CD1c-positive myeloid dendritic cell (primary cell): ENCODE measurements at regions not wholly inside any gene's neighbourhood (a gene's known extent, or its start where the extent isn't known, plus 50 kb on each side); places are given as distances from the start of the nearest gene placed in this dataset.

Experiments used
- DNase-seq: peaks from one replicate; pipeline ENCODE4 v3.0.0-alpha.2; 2016; ENCODE audit errors: extremely low spot score

- no peak for DNase-seq
Observed at GRCh38 chr15:39115379-39116057, 465.4 kb upstream of the THBS1 start.

- DNase-seq = no peak
Observed at GRCh38 chr15:39118510-39118909, 462.4 kb upstream of the THBS1 start.

- no peak for DNase-seq
Observed at GRCh38 chr15:39124155-39124552, 456.7 kb upstream of the THBS1 start.

- DNase-seq = no peak
Observed at GRCh38 chr15:39124553-39125171, 456.2 kb upstream of the THBS1 start.

GRCh38 chr15:39125226-39125625, 455.7 kb upstream of the THBS1 start:
- no peak for DNase-seq

GRCh38 chr15:39125904-39126303, 455.0 kb upstream of the THBS1 start:
- DNase-seq = peak; percentile 41

- DNase-seq = no peak
Observed at GRCh38 chr15:39127151-39127790, 453.6 kb upstream of the THBS1 start.

GRCh38 chr15:39127925-39128617, 452.8 kb upstream of the THBS1 start:
- no peak for DNase-seq

GRCh38 chr15:39128746-39129145, 452.1 kb upstream of the THBS1 start:
- DNase-seq = no peak

GRCh38 chr15:39130556-39131379, 450.1 kb upstream of the THBS1 start:
- DNase-seq = no peak

- no peak for DNase-seq
Observed at GRCh38 chr15:39131609-39132008, 449.3 kb upstream of the THBS1 start.

- no peak for DNase-seq
Observed at GRCh38 chr15:39132070-39132469, 448.8 kb upstream of the THBS1 start.

- DNase-seq = no peak
Observed at GRCh38 chr15:39132954-39133600, 447.8 kb upstream of the THBS1 start.

- DNase-seq = no peak
Observed at GRCh38 chr15:39134282-39134681, 446.6 kb upstream of the THBS1 start.

- no peak for DNase-seq
Observed at GRCh38 chr15:39135989-39136388, 444.9 kb upstream of the THBS1 start.

- DNase-seq = no peak
Observed at GRCh38 chr15:39139431-39140059, 441.3 kb upstream of the THBS1 start.

GRCh38 chr15:39140060-39140604, 440.7 kb upstream of the THBS1 start:
- no peak for DNase-seq

GRCh38 chr15:39142500-39142899, 438.4 kb upstream of the THBS1 start:
- DNase-seq = no peak

- no peak for DNase-seq
Observed at GRCh38 chr15:39143479-39143878, 437.4 kb upstream of the THBS1 start.

GRCh38 chr15:39144051-39144450, 436.8 kb upstream of the THBS1 start:
- DNase-seq = no peak
